ENCODE measurements at regions not wholly inside any gene's neighbourhood (a gene's known extent, or its start where the extent isn't known, plus 50 kb on each side); places are given as distances from the start of the nearest gene placed in this dataset.
"Not testable (repeated sequence)": the region's sequence is repeated elsewhere in the genome, so short reads cannot be mapped to it uniquely, and the experiment has no call there.

DNA sequence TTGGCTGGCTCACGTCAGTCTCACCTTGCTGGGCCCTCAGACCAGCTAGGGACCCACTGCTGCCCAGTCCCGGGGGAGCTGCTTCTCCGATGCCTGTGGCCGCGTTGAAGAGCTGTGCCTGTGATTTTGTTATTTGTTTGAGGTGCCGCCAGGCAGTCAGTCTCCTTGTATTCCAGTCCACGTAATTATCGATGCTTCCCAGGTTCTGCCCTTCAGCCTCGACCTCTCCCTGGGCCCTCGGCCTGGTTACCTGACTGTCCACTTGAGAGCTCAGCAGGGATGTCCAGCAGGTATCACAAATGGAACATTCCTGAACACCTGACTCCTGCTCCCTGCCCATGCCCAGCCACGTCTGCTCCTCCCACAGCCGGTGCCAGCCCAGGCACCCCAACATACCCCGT is 195.9 kb upstream of the HS6ST1 start:
- DNase-seq: no peak

DNA sequence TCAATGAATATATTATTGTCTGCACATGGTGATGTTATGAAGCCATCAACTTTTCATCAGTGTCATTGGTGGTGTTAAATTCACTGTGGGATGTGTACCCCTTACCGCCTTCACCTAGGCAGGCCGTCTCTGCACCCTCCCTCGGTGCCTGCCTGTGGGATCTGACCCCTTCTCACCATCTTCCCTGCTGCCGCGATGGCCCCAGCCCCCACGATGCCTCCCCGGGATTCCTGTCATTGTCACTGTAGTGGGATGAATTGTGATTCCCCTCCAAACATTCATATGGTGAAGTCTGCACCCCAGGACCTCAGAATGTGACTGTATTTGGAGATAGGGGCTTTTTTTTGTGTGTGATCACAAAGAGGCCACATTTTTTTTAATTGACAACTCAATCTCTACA is 198.3 kb upstream of the HS6ST1 start:
- no peak for DNase-seq

DNA sequence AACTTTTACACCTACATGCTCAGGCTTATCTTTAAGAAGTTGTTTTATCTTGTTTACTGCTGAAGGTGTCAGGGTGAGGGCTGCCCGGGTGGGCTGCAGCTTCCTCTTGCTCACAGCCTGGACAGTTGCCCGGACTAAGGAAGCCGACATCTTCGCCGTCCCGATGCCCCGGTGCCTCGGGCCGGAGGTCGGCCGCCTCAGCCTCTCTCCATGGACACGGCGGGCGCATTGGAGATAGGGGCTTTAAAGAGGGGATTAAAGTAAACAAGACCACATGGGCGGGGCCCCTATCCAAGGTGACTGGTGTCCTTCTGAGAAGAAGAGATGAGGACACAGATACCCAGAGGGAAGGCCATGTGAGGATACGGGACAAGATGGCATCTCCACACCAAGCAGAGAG is 200.4 kb upstream of the HS6ST1 start:
- not testable (repeated sequence) for DNase-seq

DNA sequence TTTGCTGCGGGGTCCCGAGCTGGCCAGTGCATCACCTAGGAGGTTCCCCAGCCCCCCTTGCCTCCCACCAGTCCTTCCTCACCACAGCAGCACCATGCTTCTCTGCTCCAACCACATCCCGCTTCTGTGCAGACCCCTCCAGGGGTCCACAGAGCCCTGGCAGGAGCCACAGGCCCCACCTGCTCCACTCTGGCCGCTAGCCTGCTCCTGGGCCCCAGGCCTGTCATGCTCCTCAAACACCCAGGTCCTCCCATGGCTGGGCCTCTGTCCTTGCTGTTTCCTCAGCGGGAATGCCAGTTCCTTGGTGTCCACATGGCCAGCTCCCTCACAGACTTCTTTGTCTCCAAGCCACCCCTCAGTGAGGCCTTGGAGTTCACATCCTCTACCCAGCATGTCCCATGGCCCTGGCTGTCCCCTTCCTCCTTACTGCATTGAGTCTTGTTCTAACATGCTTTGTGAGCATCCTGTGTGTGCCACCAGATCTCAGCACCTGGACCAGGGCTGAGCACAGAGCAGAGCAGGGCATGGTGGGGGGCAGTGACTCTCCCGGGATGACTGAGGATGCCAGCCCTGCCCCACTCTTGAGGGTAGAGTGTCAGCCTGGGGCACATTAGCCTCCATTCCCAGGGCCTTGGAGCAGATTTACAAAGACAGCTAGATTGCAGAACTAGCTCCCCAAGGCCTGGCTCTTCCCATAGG is 201.0 kb upstream of the HS6ST1 start:
- DNase-seq: no peak

DNA sequence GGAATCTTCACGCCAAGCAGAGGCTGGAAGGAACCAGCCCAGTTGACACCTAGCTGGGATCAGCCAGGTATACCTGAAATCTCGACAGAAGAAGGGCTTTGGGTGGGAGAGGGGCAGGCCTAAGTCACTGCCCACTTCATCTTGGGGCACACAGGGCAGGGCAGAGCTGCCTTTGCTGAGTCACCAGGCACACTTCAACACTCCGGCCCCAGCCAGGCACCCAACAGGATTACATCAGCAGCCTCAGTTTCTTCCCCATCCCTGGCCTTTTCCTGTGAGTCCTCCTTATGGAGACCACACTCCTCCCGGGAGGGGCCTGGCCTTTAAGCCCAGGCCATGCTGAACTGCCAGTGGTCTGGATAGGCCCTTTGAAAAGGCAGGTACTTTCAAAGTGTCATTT is 201.7 kb upstream of the HS6ST1 start:
- peak in 1 of 2 donors; percentile 39 for DNase-seq

DNA sequence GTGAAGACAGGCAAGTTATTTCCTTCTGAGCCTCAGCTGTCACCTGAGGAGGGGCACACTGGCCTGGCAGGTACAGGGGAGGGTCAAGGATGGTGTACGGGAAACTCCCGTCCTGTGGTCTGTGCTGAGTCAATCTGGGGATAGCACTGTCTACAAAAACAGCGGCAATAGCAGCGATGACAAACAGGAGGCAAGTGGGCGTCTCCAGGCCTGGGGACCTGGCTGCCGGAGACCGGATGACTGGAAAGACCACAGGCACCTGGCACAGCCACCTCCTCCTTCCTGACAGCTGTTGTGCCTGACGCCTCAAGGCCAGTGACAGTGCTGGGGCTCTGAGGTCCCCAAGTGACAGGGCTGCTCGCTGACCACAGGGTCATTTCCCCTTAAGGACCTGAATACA is 202.1 kb upstream of the HS6ST1 start:
- DNase-seq: peak in 1 of 2 donors; percentile 54

DNA sequence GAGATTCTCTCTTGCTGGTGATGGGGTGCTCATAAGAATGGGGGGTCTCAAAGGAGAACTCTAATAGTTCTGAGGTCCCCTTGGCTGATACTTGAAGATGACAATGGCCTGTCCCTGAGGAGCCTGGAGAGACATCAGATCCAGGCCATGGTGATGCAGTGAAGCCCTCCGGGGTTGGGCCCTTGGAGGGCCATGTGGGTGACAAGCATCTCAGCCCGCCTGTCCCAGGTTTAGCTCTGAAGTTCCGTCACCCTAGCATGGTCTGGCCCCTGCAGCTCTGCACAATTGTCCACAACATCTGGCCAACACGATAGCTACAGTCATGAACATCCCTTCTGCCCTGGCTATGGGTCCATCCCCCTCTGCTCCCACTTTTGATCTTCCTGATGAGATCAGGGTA is 202.8 kb upstream of the HS6ST1 start:
- no peak for DNase-seq

DNA sequence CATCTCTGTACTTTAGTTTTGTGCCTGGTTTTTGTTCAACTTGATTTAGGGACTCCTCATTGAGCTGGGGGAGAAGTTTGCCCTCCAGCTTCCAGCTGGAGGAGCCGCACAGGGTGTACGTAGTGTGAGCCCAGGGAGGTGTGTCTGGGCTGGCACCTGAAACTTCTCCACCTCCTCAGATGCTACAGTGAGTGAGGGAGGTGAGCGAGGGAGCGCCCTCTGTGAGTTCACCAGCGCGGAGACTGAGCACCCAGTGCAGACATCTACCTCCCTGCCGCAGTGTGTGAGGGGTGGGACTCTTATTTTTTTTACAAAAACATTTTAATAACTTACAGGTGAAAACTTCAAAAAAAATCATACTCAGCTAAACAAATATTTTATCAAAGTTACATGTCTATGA is 204.2 kb upstream of the HS6ST1 start:
- DNase-seq: no peak

DNA sequence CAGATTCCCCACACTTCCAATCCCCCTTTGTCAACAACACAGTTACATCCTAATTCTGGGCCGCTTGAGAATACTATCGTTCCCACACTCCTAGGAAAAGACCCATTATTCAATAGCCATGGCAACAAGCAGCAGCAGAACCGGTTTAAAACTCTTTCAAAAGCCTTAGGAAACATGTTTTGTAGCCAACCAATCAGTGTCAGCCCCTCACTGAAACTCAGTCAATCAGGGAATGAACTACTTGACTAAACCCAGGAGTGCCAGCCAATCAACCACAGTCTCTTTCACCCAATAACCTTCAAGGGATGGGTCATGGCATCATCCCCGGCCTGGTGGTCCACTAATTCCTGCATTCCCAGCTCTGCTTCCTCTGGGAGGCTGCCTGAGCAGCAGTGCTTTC is 204.8 kb upstream of the HS6ST1 start:
- DNase-seq: no peak

DNA sequence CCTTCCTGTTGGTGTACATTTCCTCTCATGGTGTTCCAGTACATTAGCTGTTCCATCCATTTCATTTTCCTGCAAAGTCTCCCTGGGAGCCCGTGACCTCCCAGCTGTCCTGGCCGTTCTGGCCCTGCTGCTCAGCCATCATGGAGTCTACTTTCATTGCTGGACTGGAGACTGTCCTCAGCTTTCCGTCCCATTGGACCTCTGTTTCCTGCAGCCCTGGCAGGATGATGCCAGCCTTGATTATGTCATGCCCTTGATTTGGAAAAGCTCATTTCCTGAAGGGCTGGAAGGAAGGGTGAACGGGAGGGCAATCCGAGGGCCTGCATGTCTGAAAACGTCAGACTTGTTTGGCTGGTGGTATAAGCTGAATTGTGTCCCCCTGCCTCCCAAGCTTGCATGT is 205.5 kb upstream of the HS6ST1 start:
- DNase-seq: no peak

DNA sequence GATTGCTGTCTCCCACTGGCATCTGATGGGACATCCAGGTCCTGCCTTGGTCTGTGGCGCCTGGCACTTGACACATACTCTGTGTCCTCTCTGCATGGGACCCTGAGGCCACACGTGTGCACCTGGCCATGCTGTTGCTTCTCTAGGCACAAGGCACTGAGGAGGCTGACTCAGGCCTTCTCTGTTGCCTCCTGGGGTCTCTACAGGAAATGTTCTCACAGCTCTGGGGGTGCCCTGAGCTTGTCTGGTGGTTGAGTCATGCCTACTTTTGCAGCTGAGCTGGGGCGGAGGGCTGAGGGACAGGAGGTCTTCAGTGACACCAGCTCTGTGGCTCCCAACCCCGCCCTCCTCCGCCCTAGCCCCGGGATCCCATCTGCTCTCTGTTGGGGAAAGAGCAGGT is 207.0 kb upstream of the HS6ST1 start:
- DNase-seq: no peak

DNA sequence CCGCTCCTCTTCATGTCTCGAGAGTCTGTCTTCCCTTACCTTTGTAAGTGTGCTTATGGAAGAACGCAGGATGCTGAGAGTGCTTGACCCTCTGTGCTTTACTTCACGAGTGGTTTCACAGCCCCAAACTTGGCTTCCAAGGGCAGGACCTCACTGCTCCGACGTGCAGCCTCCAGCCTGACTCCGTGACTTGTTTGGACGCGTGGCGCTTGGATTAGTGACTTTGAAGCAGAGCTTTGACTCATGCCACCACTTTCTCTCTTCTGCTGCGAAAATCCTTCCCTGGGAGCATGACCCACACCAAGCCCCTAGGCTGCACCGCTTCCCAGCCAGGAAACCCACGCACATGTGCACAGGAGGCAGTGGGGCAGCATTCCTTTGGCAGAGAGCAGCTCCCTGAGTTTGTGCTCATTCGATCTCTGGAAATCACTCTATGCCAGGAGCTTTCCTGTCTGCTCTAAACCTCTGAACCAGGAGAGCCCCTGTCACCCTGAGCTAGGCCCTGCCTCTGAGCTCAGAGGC is 207.8 kb upstream of the HS6ST1 start:
- DNase-seq: no peak

DNA sequence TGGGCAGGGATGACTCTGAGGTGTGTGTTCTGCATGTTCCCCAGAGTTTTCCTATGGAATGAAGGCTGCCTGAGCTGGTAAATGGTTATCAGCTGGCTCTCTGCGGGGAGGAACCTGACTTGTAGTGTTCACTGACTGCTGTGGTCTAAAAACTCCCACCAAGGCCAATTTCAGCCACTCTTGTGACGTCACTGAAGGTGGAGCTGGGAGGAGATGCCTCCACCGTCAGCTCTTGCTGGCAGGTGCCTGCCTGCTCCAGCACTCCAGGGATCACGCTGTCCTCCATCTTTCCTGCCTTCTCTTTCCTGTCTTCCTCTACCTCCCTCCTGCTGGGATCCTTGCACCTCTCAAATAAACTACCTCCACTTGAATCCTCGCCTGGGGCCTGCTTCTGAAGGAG is 209.5 kb upstream of the HS6ST1 start:
- DNase-seq: no peak

DNA sequence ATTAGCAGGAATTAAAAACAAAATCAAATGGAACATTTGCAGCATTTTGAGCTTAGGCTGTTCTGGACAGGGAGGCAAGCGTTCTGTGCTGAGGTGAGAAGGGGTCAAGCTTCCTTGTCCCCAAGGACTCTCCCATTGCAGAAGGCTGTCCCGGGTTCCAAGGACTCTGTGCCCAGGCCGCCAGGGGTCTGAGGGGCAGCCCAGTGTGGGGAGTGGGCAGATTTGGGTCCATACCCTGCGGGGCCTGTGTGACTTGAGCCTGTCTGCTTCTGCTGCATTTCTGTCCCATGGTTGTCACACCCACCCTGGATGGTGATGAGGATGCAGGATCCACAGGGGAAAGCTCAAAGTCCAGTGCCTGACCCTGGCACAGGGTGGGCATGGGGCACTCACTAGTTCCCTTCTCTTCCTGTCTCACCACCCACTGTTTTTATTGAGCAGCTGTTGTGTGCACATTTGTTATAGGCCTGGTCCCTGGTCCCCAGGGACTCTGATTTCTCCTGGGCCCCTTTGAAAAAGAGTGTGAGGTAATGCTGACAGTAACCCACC is 211.4 kb upstream of the HS6ST1 start:
- no peak for DNase-seq

DNA sequence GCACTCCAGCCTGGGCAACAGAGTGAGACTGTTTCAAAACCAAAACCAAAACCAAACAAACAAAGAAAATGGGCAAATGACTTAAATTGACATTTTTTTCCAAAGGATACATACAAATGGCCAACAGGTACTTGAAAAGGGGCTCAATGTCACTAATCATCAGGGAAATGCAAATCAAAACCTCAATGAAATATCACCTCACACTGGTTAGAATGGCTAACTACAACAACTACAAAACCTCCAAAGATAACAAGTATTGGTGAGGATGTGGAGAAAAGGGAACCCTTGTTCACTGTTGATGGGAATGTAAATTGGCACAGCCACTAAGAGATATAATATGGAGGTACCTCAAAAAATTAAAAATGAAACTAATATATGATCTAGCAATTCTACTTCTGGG is 213.2 kb upstream of the HS6ST1 start:
- DNase-seq: peak in 1 of 2 donors; percentile 2

DNA sequence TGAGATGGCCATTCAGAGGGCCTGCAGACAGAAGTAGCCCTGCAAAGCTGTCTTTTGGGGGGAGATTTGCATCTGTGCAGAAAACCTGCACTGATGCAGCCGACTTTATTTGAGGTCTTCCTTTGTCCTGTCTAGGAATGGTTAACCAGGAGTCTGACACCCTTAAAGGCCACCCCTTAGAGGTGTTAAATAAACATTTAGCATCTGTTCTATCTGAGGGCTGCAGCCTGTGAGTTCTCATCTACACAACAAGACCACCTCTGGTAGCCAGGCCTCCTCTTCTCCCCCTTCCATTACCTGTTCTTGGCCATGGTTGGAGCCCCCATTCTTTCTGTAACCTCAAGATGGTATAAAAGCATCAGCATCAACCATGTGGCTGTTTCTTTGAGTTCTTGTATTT is 214.4 kb upstream of the HS6ST1 start:
- no peak for DNase-seq

DNA sequence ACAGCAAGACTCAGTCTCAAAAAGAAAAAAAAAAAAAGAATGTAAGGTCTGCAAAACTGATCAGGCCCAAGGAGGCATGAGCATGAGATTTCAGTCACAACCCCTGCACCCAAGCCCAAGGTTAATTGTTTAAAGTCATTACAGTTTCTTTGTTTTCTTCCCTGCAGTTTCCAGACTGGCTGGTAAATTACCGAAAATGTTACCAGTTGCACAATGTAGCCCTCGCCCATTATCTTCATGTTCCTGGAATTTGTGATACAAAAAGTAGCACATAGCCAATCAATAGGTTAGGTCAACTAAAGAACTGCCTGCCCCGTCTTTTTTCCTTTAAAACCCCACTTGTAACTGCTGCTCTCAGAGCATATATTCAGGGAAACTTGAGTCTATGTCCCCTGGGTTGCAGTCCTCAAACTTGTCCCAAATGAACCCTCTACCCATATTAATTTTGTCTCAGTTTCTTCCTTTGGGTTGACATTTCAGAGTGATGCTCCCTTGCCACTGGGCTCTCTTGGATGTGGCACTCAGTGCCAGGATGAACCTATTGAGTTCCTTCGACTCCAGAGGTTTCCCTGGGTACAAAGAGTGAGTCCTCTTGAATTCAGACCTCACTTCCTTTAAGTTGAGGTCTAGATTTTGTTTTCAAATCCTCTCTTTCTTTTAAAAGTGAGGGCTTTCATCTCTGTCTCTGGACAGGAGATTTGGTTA is 216.2 kb upstream of the HS6ST1 start:
- DNase-seq: no peak

DNA sequence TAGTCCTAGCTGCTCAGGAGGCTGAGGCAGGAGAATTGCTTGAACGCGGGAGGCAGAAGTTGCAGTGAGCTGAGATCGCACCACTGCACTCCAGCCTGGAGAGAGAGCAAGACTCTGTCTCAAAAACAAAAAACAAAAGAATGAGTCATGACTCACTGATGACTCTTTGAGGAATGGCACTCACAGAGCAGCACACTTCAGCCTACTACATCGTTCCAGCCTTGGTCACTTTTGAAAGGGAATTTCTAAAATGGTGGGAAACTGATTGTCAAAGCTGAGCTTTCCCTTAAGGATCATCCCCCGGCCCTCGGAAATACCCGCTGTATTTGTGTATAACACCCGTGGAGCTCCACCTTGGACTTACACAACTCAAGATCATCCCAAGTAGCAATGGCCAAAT is 217.3 kb upstream of the HS6ST1 start:
- no peak for DNase-seq

DNA sequence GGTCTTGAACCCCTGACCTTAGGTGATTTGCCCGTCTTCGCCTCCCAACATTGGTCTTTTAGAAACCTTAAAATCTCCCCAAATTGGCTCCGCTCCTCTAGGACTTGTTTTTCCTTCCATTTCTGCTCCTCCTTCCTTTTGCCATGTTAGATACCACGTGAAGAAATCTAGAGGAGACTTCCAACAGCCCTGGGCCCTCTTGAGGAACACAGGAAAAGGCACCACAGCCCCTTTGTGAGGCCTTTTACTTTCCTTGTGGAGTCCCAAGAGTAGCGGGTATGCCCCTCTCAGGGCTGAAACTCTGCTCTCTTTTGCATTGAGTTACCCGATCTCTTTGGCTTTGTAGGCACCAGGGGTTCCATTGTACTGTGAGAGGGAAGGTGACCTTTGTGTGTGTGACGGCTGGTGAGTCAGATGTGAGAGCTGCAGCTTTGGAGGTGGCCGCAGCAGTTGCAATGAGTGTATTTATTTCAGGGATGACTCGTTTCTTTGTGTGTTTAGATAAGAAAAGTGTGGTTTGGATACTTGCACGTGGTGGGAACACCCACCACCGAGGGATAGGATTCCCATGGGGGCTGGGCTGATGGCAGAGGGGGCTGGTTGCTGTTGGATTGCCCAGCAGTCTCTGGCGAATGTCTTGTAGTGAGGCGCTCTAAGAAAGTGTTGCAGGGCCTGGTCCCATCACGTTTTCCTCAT is 218.4 kb upstream of the HS6ST1 start:
- DNase-seq: no peak

DNA sequence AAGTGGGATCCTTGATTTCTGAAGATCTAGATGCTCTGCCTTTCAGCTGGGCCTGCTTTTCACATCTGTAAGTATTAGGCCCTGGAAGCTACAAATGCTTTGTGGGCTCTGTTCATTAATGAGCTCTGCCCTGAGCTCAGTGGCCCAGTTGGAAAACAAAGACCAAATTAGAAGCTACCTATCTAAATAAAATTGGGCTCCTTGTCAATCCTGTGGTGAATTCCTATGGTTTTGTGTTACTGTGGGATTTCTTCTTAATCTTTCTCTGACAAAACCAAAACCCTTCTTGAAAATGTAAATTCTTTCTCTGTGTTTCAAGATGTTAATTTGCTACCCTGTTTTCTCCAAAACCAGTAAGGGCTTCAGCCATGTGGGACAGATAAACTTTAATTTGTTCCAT is 219.0 kb upstream of the HS6ST1 start:
- no peak for DNase-seq

DNA sequence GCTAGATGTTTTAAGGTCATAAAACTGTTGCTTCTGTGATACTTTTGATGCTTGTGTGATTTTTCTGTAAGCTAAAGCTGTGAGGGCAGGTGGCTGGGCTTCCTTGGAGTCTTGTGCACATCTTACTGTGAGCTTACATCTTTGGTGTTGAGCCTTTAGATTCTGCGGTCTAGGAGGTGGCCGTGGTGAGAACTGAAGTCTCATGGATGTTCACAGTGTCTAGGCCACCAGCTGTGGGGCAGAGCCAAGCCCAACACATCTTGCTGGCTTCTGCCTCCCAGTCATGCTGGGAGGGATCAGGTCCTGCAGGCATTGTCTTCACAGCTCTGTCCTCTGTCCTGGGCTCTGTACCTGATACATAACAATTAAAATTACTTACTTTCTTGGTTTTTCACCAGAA is 219.7 kb upstream of the HS6ST1 start:
- no peak for DNase-seq

DNA sequence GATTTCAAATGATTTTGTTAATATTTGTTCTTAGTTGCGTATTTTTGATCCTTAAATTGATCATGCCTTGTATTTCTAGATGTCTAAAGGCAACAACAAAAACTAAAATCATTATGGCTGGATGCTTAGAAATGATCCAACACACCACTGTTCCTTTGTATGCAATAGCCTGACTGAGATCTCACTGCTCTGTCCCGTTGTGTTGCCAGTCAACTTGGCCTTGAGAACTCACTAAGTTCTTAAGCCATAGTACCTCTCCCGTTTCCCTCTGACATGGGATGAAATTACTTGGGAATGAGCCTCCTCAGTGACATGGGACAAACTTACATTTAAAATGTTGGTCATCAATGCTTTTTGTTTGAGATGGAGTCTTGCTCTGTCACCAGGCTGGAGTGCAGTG is 222.0 kb upstream of the HS6ST1 start:
- no peak for DNase-seq

DNA sequence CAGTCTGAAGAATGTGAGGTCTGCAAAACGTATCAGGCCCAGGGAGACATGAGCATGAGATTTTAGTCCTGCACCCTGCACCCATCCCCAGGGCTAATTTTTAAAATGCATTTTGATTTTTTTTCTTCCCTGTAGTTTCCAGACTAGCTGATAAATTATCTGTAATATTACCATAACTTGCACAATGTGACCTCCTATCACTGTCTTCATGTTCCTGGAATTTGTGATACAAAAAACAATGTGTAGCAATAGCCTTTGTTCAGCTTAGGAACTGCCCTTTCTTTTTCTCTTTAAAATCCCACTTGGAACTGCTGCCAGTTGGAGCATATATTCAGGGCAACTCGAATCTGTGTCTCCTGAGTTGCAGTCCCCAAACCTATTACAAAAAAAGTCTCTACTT is 222.8 kb upstream of the HS6ST1 start:
- no peak for DNase-seq

DNA sequence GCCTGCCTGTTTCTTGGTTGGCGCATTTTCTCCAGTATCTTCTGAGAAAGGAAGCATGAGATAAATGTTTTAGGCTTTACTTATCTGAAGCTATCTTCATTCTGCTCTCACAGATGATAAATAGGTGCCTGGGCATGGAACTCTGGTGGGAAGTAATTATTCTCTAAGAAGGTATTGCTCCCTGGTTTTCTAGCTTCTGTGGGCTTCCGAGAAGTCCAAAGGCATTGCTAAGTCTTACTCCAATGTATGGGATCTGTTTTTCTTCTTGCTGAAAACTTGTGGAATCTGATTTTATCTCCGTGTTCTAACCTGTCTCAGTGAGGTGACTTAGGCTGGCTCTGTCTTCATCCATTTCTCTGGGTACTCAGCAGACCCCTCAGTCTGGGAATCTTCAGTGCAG is 224.4 kb upstream of the HS6ST1 start:
- DNase-seq: no peak

Data from CD4-positive, alpha-beta T cell treated with Interleukin-4 for 1 hour (primary cell).